ENCODE measurements at regions not wholly inside any gene's neighbourhood (a gene's known extent, or its start where the extent isn't known, plus 50 kb on each side); places are given as distances from the start of the nearest gene placed in this dataset.

DNA sequence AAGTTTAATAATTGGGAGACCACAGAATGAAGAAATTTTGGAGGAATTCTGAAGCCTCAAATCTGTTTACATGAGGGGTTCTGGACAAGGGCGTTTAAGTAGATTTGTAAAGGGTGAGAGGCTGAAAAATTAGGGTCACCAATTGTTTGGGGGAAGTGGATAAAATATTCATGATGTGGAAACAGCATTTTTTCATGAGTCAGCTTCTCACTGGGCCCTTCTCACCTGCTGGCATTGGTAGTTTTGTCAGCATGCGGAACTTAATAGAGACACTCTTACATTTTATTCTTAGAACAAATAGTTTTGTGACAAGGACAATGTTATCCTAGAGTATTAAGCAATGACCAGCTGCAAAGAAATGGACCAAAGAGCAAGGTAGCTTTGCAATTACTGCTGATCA is 634.4 kb downstream of the LRFN5 start:
- DNase-seq (ENCODE audit: low spot score) = no peak

DNA sequence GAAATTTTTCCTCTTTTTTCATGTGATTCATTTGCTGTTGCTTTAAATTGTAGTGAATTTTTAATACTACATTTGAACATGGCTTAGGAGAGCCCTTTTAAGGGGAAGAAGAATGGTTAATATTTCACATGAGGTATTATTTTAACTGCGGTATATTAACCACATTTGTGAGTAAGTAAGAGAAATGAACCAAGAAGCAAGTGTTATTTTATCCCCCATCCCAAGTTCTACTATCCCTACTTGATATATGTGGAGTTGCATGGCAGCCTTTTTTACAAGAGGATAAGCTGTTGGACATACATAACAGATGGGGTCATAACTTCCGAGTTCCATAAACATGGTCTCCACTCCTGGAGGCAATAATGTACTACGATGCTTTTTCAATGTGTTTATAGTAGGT is 623.3 kb downstream of the LRFN5 start:
- no peak for DNase-seq (ENCODE audit: low spot score)

DNA sequence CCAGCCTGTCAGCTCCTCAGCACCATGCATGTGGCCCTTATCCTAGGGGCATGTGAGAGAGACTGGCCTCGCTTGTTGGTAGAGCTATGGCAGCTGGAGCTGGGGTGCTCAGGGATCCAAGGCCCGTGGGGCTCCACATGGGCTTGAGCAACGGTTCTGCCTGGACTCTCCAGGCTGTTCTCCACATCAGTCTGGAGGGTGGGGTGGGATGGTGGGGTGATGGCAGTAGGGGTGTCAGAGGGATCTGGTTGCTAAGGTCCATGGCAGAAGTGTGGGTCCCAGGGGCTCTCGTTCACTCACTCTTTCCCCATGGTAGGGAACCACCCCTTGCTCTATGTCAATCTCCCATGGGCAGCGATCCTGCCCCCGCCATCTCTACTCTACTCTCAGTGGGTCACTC is 622.6 kb downstream of the LRFN5 start:
- DNase-seq (ENCODE audit: low spot score) = no peak

DNA sequence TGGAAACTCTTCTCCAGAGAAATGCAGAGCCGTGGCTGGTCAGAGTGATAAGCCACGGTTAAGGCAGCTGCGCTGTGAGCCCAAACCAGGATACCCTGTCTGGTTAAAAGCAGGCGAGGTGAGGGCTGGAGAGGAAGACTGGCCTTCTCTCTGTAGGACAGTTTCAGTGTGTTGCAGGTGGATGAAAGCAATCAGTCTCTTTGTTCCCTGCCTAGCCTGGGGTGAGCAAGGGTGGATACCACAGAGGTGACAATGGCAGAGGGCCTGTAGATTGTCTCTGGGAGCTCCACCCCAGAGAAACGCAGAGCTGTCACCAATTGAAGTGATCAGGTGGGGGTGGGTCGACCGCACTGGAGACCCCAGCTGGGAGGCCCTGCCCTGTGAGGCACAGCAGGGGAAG is 621.9 kb downstream of the LRFN5 start:
- no peak for DNase-seq (ENCODE audit: low spot score)

DNA sequence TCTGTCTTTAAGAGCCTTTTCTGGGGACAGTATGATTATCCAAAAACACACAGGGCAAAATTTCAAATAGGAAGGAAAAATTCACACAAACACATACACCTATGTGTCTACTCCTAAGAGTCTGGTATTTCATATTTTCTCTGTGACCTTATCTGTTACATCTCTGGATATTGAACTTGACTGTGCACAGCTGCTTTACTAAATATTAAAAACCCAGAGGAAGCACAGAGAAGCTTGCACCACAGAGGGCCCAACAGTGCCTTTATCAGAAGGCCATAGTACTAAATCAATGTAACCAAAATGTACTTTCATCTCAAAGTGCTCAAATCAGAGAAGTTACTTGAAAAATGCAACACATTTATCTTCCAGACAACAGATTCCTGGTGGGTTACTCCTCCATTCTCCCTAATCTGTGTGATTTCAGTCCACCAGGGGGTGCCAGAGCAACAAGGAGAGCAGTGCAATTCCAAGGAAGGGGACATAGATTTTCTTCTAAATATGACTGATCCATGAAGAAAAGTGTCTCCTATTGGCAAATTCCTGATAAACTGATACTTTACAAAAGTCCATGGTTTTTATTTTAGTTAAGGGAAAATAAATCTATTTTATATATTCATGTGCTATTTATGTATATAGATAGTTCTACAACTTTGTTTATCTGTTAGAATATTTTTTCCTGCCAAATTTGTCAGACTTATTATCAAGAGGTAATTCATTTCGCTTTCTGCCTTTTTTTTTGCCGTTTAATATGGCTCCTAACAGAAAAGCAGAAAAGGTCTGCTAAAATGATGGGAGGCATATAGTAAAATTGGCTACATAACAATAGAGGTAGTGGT is 617.6 kb downstream of the LRFN5 start:
- peak; percentile 73 for DNase-seq (ENCODE audit: low spot score)

DNA sequence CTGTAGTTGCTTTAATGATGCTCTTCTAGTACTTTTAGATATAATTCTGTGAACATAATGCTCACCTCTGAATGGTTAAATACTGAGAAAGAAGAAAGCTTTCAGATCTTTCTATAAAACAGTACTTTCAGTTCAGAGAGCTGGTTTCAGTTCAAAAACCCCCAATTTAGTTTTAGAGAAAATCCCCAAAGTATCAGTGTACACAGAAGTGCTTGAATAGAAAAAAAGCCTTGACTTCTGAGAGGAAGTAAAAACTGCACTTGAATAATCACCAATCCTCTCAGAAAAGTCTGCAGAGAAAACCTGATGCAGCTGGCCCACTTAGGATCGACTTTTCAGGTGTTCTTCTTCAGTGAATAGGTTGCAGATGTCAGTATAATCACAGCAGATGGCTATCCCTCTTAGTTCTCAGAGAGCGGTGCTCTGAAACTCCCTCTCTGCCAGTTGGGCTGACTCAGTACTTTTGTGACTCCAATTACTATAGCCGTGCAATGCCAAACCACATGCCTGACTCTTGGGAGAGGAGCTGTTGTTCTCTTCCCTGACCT is 616.3 kb downstream of the LRFN5 start:
- peak; percentile 72 for DNase-seq (ENCODE audit: low spot score)

DNA sequence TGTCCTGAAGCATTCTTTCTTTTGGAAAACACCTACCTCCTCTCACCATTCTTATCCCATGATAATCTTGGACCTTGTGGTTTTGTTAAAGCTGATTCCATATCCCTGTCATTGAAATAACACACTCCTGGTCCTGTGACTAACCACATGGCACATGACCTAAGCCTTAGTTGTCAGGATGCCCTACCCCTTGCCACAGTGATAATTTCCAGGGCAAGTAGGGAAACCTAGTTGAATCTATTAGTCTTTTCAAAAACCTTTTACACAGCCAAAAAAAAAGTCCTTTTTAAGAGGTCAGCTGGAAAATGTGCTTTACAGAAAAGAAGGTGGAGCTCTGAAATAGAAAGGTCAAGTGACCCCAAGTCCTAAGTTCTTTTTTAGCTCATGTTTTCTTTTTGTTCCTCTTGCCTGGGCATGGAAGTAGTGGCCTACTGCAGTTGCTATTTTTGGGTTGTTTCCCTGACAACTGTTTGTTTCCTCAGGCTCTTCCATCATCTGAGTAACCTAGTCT is 608.4 kb downstream of the LRFN5 start:
- peak; percentile 22 for DNase-seq (ENCODE audit: low spot score)

DNA sequence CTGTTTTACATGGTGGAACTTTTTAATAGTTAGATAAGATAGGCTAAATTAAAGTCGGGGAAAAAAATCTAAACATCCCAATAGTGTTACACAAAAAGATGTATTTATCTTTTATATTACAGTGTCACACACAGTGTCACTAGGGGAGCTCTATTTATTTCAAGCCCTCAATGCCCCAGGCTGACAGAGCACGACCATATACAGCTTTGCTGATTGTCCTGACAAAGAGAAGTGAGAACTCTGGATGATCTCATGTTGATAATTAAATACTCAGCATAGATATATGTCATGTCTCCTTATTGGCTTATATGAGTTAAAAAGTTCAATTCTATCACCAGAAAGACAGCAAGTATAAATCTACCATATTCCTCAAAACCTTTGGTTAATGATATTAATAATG is 594.3 kb downstream of the LRFN5 start:
- DNase-seq (ENCODE audit: low spot score) = no peak

DNA sequence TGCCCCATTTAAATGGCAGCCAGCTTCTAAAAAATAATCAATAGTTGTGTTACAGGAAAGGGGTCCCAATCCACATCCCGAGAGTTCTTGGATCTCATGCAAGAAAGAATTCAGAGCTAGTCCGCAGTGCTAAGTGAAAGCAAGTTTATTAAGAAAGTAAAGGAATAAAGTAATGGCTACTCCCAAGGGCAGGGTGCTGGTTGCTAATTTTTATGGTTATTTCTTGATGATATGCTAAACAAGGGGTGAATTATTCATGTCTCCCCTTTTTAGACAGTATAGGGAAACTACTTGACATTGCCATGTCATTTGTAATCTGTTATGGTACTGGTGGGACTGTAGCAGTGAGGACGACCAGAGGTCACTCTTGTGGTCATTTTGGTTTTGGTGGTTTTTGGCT is 591.3 kb downstream of the LRFN5 start:
- DNase-seq (ENCODE audit: low spot score) = no peak

DNA sequence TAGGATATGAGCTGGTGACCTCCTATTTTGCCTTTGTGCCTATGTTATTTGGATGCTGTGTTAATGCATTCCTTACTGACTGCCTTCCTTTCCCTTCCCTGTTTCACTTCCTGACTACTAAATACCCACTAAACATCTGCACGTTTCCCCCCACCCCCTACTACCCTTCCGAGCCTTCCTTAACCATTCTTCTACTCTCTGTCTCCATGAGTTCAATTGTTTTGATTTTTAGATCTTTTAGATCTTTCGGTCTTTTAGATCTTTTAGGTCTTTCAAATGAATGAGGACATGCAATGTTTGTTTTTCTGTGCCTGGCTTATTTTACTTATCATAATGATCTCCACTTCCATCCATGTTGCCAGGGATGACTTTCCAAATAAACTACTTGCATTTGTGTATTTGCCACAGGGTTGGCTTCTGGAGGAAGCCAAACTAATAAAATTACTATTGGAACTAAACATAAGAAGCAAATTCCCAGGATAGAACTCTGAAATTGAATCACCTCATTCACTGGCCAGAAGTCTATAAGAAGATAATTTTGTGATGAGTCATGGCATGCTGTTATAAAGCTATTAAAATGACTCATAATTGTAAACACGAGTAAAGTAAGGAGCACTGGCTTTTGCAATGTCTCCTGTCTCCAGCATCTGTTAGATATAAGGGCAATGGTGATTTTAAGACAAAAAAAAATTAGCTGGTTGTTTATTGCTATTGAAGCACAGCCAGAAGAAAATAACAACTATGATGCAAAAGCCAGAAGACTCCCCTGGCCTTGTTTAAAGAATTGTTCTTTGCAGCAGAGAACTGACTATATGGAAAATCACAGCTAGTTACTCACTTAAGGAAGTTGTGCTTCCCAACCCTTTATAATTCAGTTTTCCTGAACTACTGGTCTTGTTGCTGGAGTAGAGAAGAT is 586.3 kb downstream of the LRFN5 start:
- peak; percentile 75 for DNase-seq (ENCODE audit: low spot score)

DNA sequence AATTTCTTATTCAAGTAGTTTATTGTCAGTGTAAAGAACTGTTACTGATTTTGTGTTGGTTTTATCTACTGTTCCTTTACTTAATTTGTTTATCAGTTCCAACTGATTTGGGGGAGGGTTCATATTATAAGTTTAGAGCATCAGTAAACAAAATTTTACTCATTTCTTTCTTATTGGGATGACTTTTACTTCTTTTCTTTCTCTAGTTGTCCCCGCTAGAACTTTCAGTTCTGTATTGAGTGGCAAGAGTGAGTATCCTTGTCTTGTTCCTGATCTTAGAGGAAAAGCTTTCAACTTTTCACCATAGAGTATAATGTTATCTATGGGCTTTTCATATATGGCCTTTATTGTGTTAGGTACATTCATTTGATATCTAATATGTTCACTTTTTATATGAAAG is 584.1 kb downstream of the LRFN5 start:
- DNase-seq (ENCODE audit: low spot score) = no peak

DNA sequence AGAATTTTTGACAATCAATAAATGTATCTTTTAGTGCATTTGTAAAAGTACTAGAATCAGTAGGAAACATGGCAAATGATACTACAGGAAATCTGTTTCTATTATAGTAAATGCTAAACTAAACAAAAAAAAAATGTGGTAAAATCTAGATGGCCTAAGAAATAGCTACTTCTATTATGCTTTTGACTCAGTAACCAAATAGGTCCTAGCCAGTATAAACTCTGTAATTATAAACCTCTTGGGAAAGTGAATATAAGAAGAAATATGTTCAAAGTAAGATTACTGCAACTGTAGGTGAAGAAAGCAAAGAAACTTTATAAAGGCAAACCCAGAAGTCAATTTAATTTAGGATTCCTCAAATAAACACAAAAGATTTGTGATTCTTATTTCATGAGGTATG is 581.2 kb downstream of the LRFN5 start:
- no peak for DNase-seq (ENCODE audit: low spot score)

DNA sequence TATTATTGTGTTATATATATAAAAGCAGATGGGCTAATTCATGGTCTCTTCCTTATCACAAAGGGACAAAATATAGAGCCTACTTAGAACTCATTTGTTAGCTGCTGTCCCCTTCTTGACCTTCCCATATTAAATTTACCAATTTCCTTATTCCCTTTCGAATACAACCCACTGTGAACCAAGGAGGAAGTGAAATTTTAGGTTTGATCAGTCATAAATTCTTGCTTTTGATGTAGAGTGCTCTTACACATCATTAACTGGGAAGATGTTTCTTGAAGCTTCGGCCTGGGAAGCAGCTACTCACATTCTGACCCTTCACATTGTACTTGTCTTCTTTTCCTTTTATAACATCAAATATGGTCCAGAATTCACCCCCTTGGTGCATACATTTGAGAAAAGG is 579.0 kb downstream of the LRFN5 start:
- no peak for DNase-seq (ENCODE audit: low spot score)

DNA sequence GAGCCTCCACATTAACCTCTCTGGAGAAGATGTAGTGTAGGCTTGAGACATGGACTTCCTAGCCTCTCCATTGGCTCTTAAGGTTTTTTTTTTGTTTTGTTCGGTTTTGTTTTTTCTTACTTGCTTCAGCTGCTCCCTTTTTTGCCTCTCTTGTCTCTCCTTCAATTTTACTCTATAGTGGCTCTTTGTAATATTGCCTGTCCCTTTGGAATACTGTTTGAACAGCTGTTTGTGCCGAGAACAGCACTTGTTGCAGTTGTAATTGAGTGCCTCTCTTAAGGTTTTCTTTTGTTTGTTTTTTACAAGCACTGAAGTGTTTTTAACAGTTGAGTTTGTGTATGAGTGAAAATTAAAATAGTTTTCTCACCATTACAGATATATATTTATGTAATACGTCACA is 567.7 kb downstream of the LRFN5 start:
- DNase-seq (ENCODE audit: low spot score) = no peak

DNA sequence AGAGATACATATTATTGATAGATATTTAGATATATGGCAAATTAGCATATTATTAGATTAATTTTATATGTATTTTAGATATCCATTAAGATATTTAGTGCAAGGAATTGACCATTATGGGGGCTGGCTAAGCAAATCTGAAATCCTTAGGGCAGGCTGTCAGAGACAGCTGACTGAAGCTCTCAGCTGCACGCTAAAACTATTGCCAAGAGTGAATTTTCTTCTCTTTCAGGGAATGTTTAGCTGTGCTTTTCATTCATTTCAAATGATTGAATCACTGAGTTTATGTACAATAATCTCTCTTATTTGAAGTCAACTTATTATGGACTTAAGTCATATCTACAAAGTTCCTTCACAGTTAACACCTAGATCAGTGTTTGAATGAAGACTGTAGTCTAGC is 566.5 kb downstream of the LRFN5 start:
- DNase-seq (ENCODE audit: low spot score) = peak; percentile 13

DNA sequence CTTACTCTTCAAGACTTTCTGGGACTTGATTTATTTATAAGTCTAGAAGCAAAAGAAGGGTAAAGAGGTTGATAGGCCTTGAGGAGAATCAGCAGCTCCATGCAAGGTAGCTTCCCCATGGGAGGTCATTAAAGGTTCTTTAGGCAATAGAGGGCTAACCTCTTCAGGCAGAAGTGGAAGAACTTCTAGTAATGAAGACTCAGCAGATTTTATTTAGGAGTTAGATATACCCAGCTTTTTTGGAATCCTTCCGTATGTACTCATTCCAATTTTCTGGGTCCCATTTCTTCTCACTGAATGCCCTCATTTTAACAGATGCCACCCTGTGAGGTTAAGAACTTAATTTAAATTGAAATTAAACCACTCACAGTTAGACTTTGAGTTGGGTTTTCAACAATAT is 565.6 kb downstream of the LRFN5 start:
- DNase-seq (ENCODE audit: low spot score) = no peak

DNA sequence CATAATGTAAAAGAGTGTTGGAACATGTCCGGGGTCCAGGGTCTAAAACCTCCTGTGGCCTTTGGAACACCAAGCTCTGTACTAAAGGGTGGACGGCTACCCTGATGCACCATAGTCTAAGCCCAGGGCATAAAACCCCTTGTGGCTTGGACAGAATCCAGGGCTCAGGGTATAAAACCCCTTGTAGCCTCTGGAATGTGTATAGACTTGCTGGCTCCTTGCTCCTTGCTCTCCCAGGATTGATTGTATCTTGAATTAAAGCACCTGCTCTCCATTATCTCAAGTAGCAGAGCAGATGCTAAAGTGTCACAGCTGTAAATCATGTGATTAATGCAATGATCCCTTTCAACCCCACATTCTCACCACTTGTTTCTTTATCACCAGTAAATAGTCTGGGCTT is 556.5 kb downstream of the LRFN5 start:
- no peak for DNase-seq (ENCODE audit: low spot score)

DNA sequence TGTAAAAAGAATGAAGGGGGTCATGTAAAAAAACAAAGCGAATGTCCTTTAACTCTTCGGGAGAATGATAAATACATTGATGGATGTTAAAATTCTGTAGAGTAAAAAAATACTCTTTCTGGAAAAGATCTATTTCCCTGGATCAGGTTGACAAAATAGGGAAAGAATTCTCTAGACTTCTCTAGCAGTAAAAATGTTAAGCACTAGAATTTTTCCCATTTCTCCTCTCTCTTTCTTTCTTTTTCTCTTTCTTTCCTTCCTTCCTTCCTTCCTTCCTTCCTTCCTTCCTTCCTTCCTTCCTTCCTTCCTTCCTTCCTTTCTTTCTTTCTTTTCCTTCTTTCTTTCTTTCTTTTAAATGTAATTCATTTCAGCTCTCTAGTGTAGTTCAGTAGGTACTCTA is 552.5 kb downstream of the LRFN5 start:
- DNase-seq (ENCODE audit: low spot score) = no peak

DNA sequence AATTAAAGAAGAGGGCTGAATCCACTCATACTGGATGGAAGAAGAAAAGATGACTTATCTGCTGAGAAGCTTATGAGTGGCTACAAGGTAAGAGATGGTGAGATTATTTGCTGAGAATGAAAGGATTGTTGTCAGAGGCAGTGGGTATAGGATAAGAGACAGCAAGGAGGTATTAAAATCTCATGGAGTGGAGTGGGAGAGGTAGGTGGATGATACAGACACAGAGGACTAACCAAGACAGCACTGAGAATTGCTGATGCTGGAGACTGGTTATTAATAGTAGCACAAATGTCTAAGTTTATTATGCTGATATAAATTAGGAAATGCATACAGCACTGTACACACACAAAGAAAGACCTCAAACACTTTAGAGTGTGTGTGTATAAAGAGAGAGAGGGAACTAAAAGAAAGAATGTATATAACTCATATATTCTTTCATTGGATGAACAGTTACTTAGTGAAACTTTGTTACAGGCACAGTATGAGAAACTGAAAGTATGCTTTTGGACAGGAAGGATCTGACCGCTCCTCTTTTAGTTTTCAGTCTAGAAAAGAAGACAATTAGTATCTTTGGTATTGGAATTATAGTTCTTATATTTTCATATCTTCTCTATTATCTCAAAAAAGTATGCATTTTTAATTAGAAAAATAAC is 543.1 kb downstream of the LRFN5 start:
- DNase-seq (ENCODE audit: low spot score) = no peak

DNA sequence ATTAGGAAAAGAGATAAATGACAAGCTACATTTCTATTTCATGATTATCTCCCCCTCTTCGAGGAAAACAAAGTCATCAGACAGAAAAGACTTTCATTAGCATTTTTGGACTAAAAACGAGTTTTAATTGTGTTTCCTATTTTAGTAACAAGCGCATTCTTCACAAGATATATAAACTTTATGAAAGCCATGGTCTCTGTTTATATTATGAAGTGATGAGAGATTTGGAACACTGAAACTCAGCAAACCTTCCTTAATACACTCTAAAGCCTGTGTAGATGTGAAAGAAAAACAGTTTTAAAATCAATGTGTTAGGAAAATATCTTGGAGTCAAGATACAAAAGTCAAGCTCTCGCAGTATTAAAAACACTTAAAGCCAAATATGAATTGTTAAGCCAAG is 539.1 kb downstream of the LRFN5 start:
- no peak for DNase-seq (ENCODE audit: low spot score)

DNA sequence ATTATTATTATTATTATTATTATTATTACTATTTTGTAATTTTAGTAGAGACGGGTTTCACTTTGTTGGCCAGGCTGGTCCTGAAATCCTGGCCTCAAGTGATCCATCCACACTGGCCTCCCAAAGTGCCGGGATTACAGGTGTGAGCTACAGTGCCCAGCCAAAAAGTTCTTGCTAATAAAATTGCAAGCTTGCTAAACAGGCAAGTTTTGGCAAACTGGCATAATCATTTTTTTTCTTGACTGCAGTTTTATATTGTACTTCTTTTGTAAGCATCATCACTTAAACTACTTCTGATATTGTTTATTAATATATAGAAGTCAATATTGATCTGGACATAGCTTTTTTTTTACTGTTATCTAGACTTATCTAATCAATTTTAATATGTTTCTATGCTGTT is 536.4 kb downstream of the LRFN5 start:
- no peak for DNase-seq (ENCODE audit: low spot score)

DNA sequence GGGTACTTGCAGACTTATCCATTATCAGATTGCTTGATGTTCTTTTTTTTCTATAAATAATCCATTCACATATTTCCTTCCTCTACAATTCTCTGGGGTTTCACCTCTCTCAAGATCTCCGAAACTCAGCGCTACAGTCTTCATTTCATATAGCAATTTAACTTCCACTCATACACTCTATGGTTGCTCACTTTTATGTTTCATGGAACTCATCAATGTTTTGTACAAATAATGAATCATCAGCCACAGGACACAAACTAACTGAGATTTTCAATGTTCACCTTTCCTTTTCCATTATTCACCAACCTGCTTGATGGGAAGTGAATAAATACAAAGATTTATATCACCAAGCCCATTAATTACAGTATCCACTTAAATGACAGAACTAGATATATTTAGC is 534.7 kb downstream of the LRFN5 start:
- DNase-seq (ENCODE audit: low spot score) = no peak

Data from umbilical cord (tissue), 1 donor.